ENCODE measurements at regions not wholly inside any gene's neighbourhood (a gene's known extent, or its start where the extent isn't known, plus 50 kb on each side); places are given as distances from the start of the nearest gene placed in this dataset.
"Not testable (repeated sequence)": the region's sequence is repeated elsewhere in the genome, so short reads cannot be mapped to it uniquely, and the experiment has no call there.

GRCh38 chr4:179125870-179126269 is 1683.6 kb upstream of the AGA start:
- Mint-ChIP-seq H3K4me3 (no peak overlapping the region), H3K36me3 (peaks cover 0 to 3% (median 0%) of the 10 kb centered on the region in 3 donors)

GRCh38 chr4:179128299-179128698 is 1686.1 kb upstream of the AGA start:
- H3K4me1 Mint-ChIP-seq, result no peaks in the 10 kb centered on the region
- H3K27ac Mint-ChIP-seq, result no peak overlapping the region
- H3K4me3 Mint-ChIP-seq, result no peak overlapping the region
- H3K27me3 Mint-ChIP-seq (ENCODE audit: low read depth in 3 of 3), result peaks cover 0 to 2% (median 0%) of the 10 kb centered on the region in 3 donors
- H3K36me3 Mint-ChIP-seq, result peaks cover 0 to 3% (median 0%) of the 10 kb centered on the region in 3 donors
- peaks cover 4 to 45% (median 23%) of the 10 kb centered on the region in 6 donors for H3K9me3 Mint-ChIP-seq
- DNase-seq, result no peak

More at GRCh38 chr4:179125870-179126269, 1683.6 kb upstream of the AGA start:
- H3K27me3 Mint-ChIP-seq (ENCODE audit: low read depth in 3 of 3), result peaks cover 0 to 2% (median 0%) of the 10 kb centered on the region in 3 donors
- no peak for DNase-seq
- no peak overlapping the region for H3K27ac Mint-ChIP-seq
- H3K9me3 Mint-ChIP-seq, result peaks cover 4 to 54% (median 20%) of the 10 kb centered on the region in 6 donors
- no peaks in the 10 kb centered on the region for H3K4me1 Mint-ChIP-seq

- H3K4me3 Mint-ChIP-seq, result no peak overlapping the region
- no peak overlapping the region for H3K27ac Mint-ChIP-seq
- H3K9me3 Mint-ChIP-seq, result peaks cover 4 to 34% (median 20%) of the 10 kb centered on the region in 6 donors
- no peaks in the 10 kb centered on the region for H3K36me3 Mint-ChIP-seq
- no peaks in the 10 kb centered on the region for H3K4me1 Mint-ChIP-seq
- peaks cover 0 to 2% (median 0%) of the 10 kb centered on the region in 3 donors for H3K27me3 Mint-ChIP-seq (ENCODE audit: low read depth in 3 of 3)
- DNase-seq, result no peak
Measured at GRCh38 chr4:179130122-179130714, 1688.0 kb upstream of the AGA start.

GRCh38 chr4:179145746-179146525 is 1703.7 kb upstream of the AGA start:
- no peak for DNase-seq
- peaks cover 0 to 2% (median 0%) of the 10 kb centered on the region in 3 donors for H3K27me3 Mint-ChIP-seq (ENCODE audit: low read depth in 3 of 3)
- peaks cover 8 to 33% (median 19%) of the 10 kb centered on the region in 6 donors for H3K9me3 Mint-ChIP-seq
- H3K4me1 Mint-ChIP-seq, result no peaks in the 10 kb centered on the region
- peaks cover 0 to 4% (median 3%) of the 10 kb centered on the region in 3 donors for H3K36me3 Mint-ChIP-seq
- H3K4me3 Mint-ChIP-seq, result no peak overlapping the region
- H3K27ac Mint-ChIP-seq, result no peak overlapping the region

GRCh38 chr4:179151770-179152169 is 1709.5 kb upstream of the AGA start:
- peaks cover 0 to 3% (median 0%) of the 10 kb centered on the region in 3 donors for H3K36me3 Mint-ChIP-seq
- no peak for DNase-seq
- H3K4me3 Mint-ChIP-seq, result no peak overlapping the region

GRCh38 chr4:179163147-179163546 is 1720.9 kb upstream of the AGA start:
- Mint-ChIP-seq H3K4me3 (no peak overlapping the region), H3K27me3 (ENCODE audit: low read depth in 3 of 3) (peaks cover 0 to 1% (median 0%) of the 10 kb centered on the region in 3 donors), H3K4me1 (no peaks in the 10 kb centered on the region), H3K36me3 (peaks cover 0 to 6% (median 4%) of the 10 kb centered on the region in 3 donors), H3K27ac (no peak overlapping the region), H3K9me3 (peaks cover 12 to 66% (median 50%) of the 10 kb centered on the region in 6 donors)
- DNase-seq, result no peak

More at GRCh38 chr4:179151770-179152169, 1709.5 kb upstream of the AGA start:
- no peak overlapping the region for H3K27ac Mint-ChIP-seq
- H3K27me3 Mint-ChIP-seq (ENCODE audit: low read depth in 3 of 3), result peaks cover 0 to 2% (median 1%) of the 10 kb centered on the region in 3 donors
- H3K4me1 Mint-ChIP-seq, result no peaks in the 10 kb centered on the region
- peaks cover 14 to 62% (median 29%) of the 10 kb centered on the region in 6 donors for H3K9me3 Mint-ChIP-seq

GRCh38 chr4:179164267-179164999 is 1722.2 kb upstream of the AGA start:
- no peak for DNase-seq
- Mint-ChIP-seq H3K4me1 (no peaks in the 10 kb centered on the region), H3K4me3 (no peak overlapping the region), H3K27ac (no peak overlapping the region), H3K9me3 (peaks cover 18 to 79% (median 58%) of the 10 kb centered on the region in 6 donors), H3K36me3 (peaks cover 0 to 6% (median 4%) of the 10 kb centered on the region in 3 donors), H3K27me3 (ENCODE audit: low read depth in 3 of 3) (peaks cover 0 to 1% (median 0%) of the 10 kb centered on the region in 3 donors)

- H3K9me3 Mint-ChIP-seq, result peaks cover 19 to 81% (median 60%) of the 10 kb centered on the region in 6 donors
- DNase-seq, result no peak
- H3K27ac Mint-ChIP-seq, result no peak overlapping the region
- no peak overlapping the region for H3K4me3 Mint-ChIP-seq
- H3K27me3 Mint-ChIP-seq (ENCODE audit: low read depth in 3 of 3), result peaks cover 0 to 1% (median 0%) of the 10 kb centered on the region in 3 donors
- H3K4me1 Mint-ChIP-seq, result no peaks in the 10 kb centered on the region
- peaks cover 0 to 6% (median 4%) of the 10 kb centered on the region in 3 donors for H3K36me3 Mint-ChIP-seq
Measured at GRCh38 chr4:179165000-179165738, 1722.9 kb upstream of the AGA start.

- Mint-ChIP-seq H3K36me3 (peaks cover 0 to 6% (median 4%) of the 10 kb centered on the region in 3 donors), H3K4me1 (no peaks in the 10 kb centered on the region), H3K27me3 (ENCODE audit: low read depth in 3 of 3) (peaks cover 0 to 1% (median 0%) of the 10 kb centered on the region in 3 donors), H3K27ac (no peak overlapping the region), H3K9me3 (peaks cover 17 to 84% (median 59%) of the 10 kb centered on the region in 6 donors), H3K4me3 (no peak overlapping the region)
- DNase-seq, result no peak
Measured at GRCh38 chr4:179165862-179166261, 1723.6 kb upstream of the AGA start.

- DNase-seq; H3K27ac Mint-ChIP-seq; H3K27me3 Mint-ChIP-seq (ENCODE audit: low read depth in 3 of 3); H3K4me3 Mint-ChIP-seq; H3K36me3 Mint-ChIP-seq; H3K4me1 Mint-ChIP-seq: not testable (repeated sequence)
- peaks cover 24 to 86% (median 54%) of the 10 kb centered on the region in 6 donors for H3K9me3 Mint-ChIP-seq
Measured at GRCh38 chr4:179170308-179170707, 1728.1 kb upstream of the AGA start.

GRCh38 chr4:179182741-179183140 is 1740.5 kb upstream of the AGA start:
- no peak overlapping the region for H3K4me3 Mint-ChIP-seq
- peaks cover 0 to 3% (median 0%) of the 10 kb centered on the region in 3 donors for H3K27me3 Mint-ChIP-seq (ENCODE audit: low read depth in 3 of 3)
- no peaks in the 10 kb centered on the region for H3K4me1 Mint-ChIP-seq
- no peak overlapping the region for H3K27ac Mint-ChIP-seq
- H3K9me3 Mint-ChIP-seq, result peaks cover 18 to 47% (median 29%) of the 10 kb centered on the region in 6 donors
- DNase-seq, result no peak
- no peaks in the 10 kb centered on the region for H3K36me3 Mint-ChIP-seq

GRCh38 chr4:179195887-179196286 is 1753.7 kb upstream of the AGA start:
- H3K36me3 Mint-ChIP-seq, result no peaks in the 10 kb centered on the region
- H3K27ac Mint-ChIP-seq, result no peak overlapping the region
- H3K27me3 Mint-ChIP-seq (ENCODE audit: low read depth in 3 of 3), result peaks cover 0 to 2% (median 2%) of the 10 kb centered on the region in 3 donors
- no peaks in the 10 kb centered on the region for H3K4me1 Mint-ChIP-seq
- no peak for DNase-seq
- H3K4me3 Mint-ChIP-seq, result no peak overlapping the region
- H3K9me3 Mint-ChIP-seq, result peaks cover 4 to 24% (median 14%) of the 10 kb centered on the region in 6 donors

GRCh38 chr4:179196511-179196910 is 1754.3 kb upstream of the AGA start:
- H3K36me3 Mint-ChIP-seq, result no peaks in the 10 kb centered on the region
- no peak for DNase-seq
- peaks cover 4 to 23% (median 14%) of the 10 kb centered on the region in 6 donors for H3K9me3 Mint-ChIP-seq
- peaks cover 0 to 4% (median 2%) of the 10 kb centered on the region in 3 donors for H3K27me3 Mint-ChIP-seq (ENCODE audit: low read depth in 3 of 3)
- no peaks in the 10 kb centered on the region for H3K4me1 Mint-ChIP-seq
- no peak overlapping the region for H3K4me3 Mint-ChIP-seq
- H3K27ac Mint-ChIP-seq, result no peak overlapping the region

Measured in immature natural killer cell (primary cell).